ENCODE measurements at regions not wholly inside any gene's neighbourhood (a gene's known extent, or its start where the extent isn't known, plus 50 kb on each side); places are given as distances from the start of the nearest gene placed in this dataset.

GRCh38 chr19:46953955-46954501, 65.6 kb upstream of the NPAS1 start:
- TF ChIP-seq CTCF (IDR thresholded peaks at IDR 0.05) = no peak
- TF ChIP-seq POLR2AphosphoS5 (IDR thresholded peaks at IDR 0.05; ENCODE audit: low read depth, low read length) = no peak
- TF ChIP-seq REST (IDR thresholded peaks at IDR 0.05; ENCODE audit: insufficient read depth in 1 of 2, low read depth in 2 of 2, low read length in 1 of 2) = no peak
